ENCODE measurements at regions not wholly inside any gene's neighbourhood (a gene's known extent, or its start where the extent isn't known, plus 50 kb on each side); places are given as distances from the start of the nearest gene placed in this dataset.

DNA sequence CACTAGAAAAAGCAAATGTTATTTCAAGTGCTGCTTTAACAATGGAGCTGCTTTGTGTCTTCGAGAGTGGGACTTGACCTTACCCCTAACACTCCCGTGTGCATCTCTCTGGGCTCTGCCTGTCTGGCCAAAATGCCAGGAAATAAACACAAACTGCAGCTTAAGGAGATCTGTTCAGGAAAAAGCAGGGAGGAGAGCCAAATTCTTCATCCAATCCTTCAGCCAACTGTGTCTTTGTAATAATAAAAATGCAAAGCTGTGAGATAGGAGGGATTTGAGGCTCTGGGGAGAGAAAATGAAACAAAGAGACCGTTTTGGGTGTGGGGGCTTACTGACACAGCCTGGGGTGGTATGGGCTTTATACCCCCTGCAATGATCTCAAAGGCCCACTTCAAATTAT, 85.8 kb upstream of the WSCD2 start:
- H3K9ac ChIP-seq (ENCODE audit: low read length in 5 of 5): no peak overlapping the region
- peaks cover 0 to 5% (median 0%) of the 10 kb centered on the region in 5 donors for H3K27me3 ChIP-seq (ENCODE audit: control insufficient read depth in 5 of 5, insufficient read depth in 4 of 5, low read length in 5 of 5)
- H3K4me1 ChIP-seq (ENCODE audit: control insufficient read depth in 5 of 5, insufficient read depth in 5 of 5, low read length in 5 of 5): peaks cover 0 to 40% (median 21%) of the 10 kb centered on the region in 5 donors
- no peaks in the 10 kb centered on the region for H3K9me3 ChIP-seq (ENCODE audit: control insufficient read depth in 5 of 5, low read length in 5 of 5)
- H3K4me3 ChIP-seq (ENCODE audit: low read depth in 1 of 5, low read length in 5 of 5): no peak overlapping the region
- no peak overlapping the region for H3K27ac ChIP-seq (ENCODE audit: low read depth, low read length)
- no peaks in the 10 kb centered on the region for H3K36me3 ChIP-seq (ENCODE audit: control insufficient read depth in 5 of 5, insufficient read depth in 5 of 5, low read length in 5 of 5)

DNA sequence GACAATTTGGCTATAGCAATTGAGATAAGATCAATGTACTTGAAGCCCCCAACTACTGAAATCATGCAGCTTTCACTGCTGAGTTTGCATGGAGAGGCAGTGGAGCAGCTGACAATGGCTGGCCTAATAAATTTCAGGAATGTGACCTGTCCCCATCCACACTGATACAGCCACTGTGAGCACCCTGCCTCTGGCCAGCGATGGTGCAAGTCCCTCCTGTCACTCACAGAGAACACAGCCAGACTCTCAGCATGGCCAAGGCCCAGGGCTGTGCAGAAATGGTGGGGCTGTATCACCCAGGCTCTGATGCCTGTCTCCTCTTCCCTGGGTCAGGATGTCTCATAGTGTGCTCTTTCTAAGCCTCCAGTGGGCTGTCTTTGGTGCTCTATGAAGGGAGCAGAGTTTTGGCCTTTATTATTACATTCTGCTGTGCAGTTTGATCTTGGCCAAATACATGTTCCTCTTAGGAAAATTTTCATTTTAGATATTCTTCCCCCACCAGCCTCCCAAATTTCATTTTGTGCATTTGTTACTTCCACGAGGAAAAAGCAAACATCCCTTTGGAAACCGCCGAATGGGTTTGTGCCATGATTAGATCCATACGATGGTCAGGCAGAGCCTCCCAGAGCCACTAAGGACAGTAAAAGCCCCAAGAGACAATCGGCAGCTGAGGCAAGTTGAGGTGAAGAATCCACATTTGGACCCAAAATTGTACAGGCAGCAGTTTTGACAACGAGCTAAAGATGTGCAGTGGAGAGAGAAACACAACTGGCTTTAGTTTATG, 85.1 kb upstream of the WSCD2 start:
- Histone ChIP-seq H3K27ac (ENCODE audit: low read depth, low read length) (no peak overlapping the region), H3K4me3 (ENCODE audit: low read depth in 1 of 5, low read length in 5 of 5) (no peak overlapping the region), H3K9me3 (ENCODE audit: control insufficient read depth in 5 of 5, low read length in 5 of 5) (no peaks in the 10 kb centered on the region), H3K9ac (ENCODE audit: low read length in 5 of 5) (no peak overlapping the region), H3K27me3 (ENCODE audit: control insufficient read depth in 5 of 5, insufficient read depth in 4 of 5, low read length in 5 of 5) (peaks cover 0 to 5% (median 0%) of the 10 kb centered on the region in 5 donors), H3K36me3 (ENCODE audit: control insufficient read depth in 5 of 5, insufficient read depth in 5 of 5, low read length in 5 of 5) (no peaks in the 10 kb centered on the region), H3K4me1 (ENCODE audit: control insufficient read depth in 5 of 5, insufficient read depth in 5 of 5, low read length in 5 of 5) (peaks cover 0 to 40% (median 21%) of the 10 kb centered on the region in 5 donors)

DNA sequence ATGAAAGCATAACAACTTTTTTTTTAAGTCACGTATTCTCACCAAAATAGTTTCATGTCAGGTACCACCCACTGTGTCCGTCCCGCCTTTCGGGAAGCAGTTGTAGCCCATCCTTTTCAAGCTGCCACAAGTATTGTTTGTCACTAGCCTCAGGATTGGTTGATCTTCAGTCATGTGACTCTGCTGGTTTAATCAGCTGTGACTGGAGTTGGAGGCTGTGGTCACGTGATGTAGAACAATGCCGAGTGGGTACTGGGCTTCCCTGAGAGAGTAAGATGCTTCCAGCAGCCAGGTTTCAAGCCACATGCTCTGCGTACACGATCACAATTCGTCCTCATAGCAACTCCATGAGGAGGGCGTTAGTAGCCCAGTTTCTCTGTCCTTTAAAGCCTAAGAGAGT, 83.0 kb upstream of the WSCD2 start:
- peaks cover 0 to 39% (median 21%) of the 10 kb centered on the region in 5 donors for H3K4me1 ChIP-seq (ENCODE audit: control insufficient read depth in 5 of 5, insufficient read depth in 5 of 5, low read length in 5 of 5)
- no peak overlapping the region for H3K9ac ChIP-seq (ENCODE audit: low read length in 5 of 5)
- H3K27me3 ChIP-seq (ENCODE audit: control insufficient read depth in 5 of 5, insufficient read depth in 4 of 5, low read length in 5 of 5): peaks cover 0 to 5% (median 0%) of the 10 kb centered on the region in 5 donors
- H3K36me3 ChIP-seq (ENCODE audit: control insufficient read depth in 5 of 5, insufficient read depth in 5 of 5, low read length in 5 of 5): no peaks in the 10 kb centered on the region
- no peak overlapping the region for H3K27ac ChIP-seq (ENCODE audit: low read depth, low read length)
- no peaks in the 10 kb centered on the region for H3K9me3 ChIP-seq (ENCODE audit: control insufficient read depth in 5 of 5, low read length in 5 of 5)
- H3K4me3 ChIP-seq (ENCODE audit: low read depth in 1 of 5, low read length in 5 of 5): peak overlapping the region in 3 of 5 donors; percentile 43 to 53 (median 47)

DNA sequence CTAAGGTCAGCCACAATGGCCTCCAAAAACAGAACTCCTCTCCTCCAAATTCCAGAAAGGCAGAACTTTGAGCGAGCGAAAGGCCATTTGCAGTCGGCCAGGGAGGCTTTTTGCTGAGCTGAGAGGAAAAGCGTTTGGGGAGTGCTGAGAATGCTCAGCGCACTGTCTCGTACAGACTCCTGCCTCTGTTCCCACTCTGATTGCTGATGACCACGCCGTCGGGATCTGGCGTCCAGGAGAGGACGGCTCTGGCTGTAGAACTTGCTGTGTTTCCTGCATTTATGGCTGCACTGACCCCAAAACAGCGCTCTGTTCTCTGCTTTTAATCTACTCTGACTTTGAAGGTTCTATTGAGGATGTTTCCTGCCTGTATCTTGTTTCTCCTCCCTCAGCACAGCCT, 82.4 kb upstream of the WSCD2 start:
- H3K4me1 ChIP-seq (ENCODE audit: control insufficient read depth in 5 of 5, insufficient read depth in 5 of 5, low read length in 5 of 5): peaks cover 0 to 34% (median 21%) of the 10 kb centered on the region in 5 donors
- peak overlapping the region; percentile 38 for H3K27ac ChIP-seq (ENCODE audit: low read depth, low read length)
- H3K36me3 ChIP-seq (ENCODE audit: control insufficient read depth in 5 of 5, insufficient read depth in 5 of 5, low read length in 5 of 5): no peaks in the 10 kb centered on the region
- H3K9me3 ChIP-seq (ENCODE audit: control insufficient read depth in 5 of 5, low read length in 5 of 5): no peaks in the 10 kb centered on the region
- H3K9ac ChIP-seq (ENCODE audit: low read length in 5 of 5): peak overlapping the region in 1 of 5 donors; percentile 29
- peaks cover 0 to 5% (median 0%) of the 10 kb centered on the region in 5 donors for H3K27me3 ChIP-seq (ENCODE audit: control insufficient read depth in 5 of 5, insufficient read depth in 4 of 5, low read length in 5 of 5)
- H3K4me3 ChIP-seq (ENCODE audit: low read depth in 1 of 5, low read length in 5 of 5): peak overlapping the region in 4 of 5 donors; percentile 43 to 55 (median 50)

DNA sequence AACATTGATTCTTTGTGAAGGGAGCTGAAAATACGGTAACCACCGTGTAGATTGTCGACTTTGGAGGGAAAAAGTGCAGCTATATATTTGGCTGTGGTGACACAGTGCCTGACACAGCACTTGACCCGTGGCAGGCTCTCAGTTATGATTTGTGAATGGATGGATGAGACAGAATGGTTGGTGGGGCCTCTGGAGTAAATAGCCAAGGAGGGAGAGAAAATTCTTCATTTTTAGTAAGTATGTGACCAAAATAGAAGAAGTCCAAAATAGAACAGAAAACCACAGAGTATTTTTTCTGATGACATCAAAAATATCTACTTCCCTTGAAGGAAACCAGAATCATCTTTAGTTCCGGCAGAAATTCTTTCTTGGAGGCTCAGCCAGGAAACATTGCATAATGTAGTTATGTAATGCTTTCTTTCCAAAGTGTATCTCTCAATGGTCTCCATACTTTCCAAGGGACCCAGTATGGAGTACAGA, 82.0 kb upstream of the WSCD2 start:
- H3K4me3 ChIP-seq (ENCODE audit: low read depth in 1 of 5, low read length in 5 of 5): peak overlapping the region in 4 of 5 donors; percentile 43 to 55 (median 50)
- H3K27me3 ChIP-seq (ENCODE audit: control insufficient read depth in 5 of 5, insufficient read depth in 4 of 5, low read length in 5 of 5): peaks cover 0 to 5% (median 0%) of the 10 kb centered on the region in 5 donors
- H3K9ac ChIP-seq (ENCODE audit: low read length in 5 of 5): peak overlapping the region in 1 of 5 donors; percentile 29
- H3K4me1 ChIP-seq (ENCODE audit: control insufficient read depth in 5 of 5, insufficient read depth in 5 of 5, low read length in 5 of 5): peaks cover 0 to 30% (median 21%) of the 10 kb centered on the region in 5 donors
- no peaks in the 10 kb centered on the region for H3K9me3 ChIP-seq (ENCODE audit: control insufficient read depth in 5 of 5, low read length in 5 of 5)
- H3K27ac ChIP-seq (ENCODE audit: low read depth, low read length): peak overlapping the region; percentile 38
- H3K36me3 ChIP-seq (ENCODE audit: control insufficient read depth in 5 of 5, insufficient read depth in 5 of 5, low read length in 5 of 5): no peaks in the 10 kb centered on the region

DNA sequence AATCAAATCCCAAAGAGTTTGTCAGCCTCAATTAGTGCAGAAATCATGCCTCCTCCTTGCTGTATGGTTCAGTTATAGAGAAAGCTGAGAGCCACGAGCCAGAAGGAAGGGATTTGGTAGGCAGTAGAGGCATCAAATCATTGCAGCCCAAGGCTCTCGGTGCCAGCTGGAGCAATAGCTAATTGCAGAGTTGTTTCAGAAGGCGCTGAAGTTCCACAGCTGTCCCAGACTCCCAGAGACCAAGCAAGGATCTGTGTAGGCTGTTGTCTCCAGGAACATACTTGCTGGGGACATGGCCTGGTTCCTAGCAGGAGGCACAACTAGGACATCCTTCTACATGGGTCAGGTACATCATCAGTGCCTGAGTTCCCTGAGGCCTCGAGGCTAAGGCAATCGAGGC, 80.4 kb upstream of the WSCD2 start:
- Histone ChIP-seq H3K4me3 (ENCODE audit: low read depth in 1 of 5, low read length in 5 of 5) (no peak overlapping the region), H3K9ac (ENCODE audit: low read length in 5 of 5) (no peak overlapping the region), H3K27me3 (ENCODE audit: control insufficient read depth in 5 of 5, insufficient read depth in 4 of 5, low read length in 5 of 5) (peaks cover 0 to 5% (median 0%) of the 10 kb centered on the region in 5 donors), H3K36me3 (ENCODE audit: control insufficient read depth in 5 of 5, insufficient read depth in 5 of 5, low read length in 5 of 5) (no peaks in the 10 kb centered on the region), H3K27ac (ENCODE audit: low read depth, low read length) (no peak overlapping the region), H3K4me1 (ENCODE audit: control insufficient read depth in 5 of 5, insufficient read depth in 5 of 5, low read length in 5 of 5) (peaks cover 0 to 18% (median 13%) of the 10 kb centered on the region in 5 donors), H3K9me3 (ENCODE audit: control insufficient read depth in 5 of 5, low read length in 5 of 5) (no peaks in the 10 kb centered on the region)

DNA sequence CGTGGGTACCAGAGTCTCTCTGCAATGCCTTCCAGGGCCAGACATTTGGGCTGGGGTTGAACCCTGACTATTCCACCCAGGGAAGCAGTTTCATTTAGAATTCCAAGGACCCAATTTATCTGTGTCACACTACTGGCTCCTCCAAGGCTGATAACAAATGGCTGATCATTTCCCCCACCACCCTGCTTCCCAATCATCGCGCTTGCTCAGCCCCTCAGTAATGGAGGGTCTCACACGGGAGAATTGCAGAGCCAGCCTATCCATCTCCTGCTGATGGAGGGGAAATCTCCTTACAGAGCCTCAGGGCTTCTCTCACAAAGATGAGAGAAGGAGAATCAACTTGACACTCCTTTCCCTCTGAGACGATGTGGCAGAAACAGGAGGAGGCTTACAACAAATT, 78.4 kb upstream of the WSCD2 start:
- no peak overlapping the region for H3K9ac ChIP-seq (ENCODE audit: low read length in 5 of 5)
- H3K4me1 ChIP-seq (ENCODE audit: control insufficient read depth in 5 of 5, insufficient read depth in 5 of 5, low read length in 5 of 5): peaks cover 0 to 17% (median 10%) of the 10 kb centered on the region in 5 donors
- no peaks in the 10 kb centered on the region for H3K9me3 ChIP-seq (ENCODE audit: control insufficient read depth in 5 of 5, low read length in 5 of 5)
- H3K4me3 ChIP-seq (ENCODE audit: low read depth in 1 of 5, low read length in 5 of 5): no peak overlapping the region
- no peak overlapping the region for H3K27ac ChIP-seq (ENCODE audit: low read depth, low read length)
- H3K36me3 ChIP-seq (ENCODE audit: control insufficient read depth in 5 of 5, insufficient read depth in 5 of 5, low read length in 5 of 5): no peaks in the 10 kb centered on the region
- peaks cover 0 to 5% (median 0%) of the 10 kb centered on the region in 5 donors for H3K27me3 ChIP-seq (ENCODE audit: control insufficient read depth in 5 of 5, insufficient read depth in 4 of 5, low read length in 5 of 5)

DNA sequence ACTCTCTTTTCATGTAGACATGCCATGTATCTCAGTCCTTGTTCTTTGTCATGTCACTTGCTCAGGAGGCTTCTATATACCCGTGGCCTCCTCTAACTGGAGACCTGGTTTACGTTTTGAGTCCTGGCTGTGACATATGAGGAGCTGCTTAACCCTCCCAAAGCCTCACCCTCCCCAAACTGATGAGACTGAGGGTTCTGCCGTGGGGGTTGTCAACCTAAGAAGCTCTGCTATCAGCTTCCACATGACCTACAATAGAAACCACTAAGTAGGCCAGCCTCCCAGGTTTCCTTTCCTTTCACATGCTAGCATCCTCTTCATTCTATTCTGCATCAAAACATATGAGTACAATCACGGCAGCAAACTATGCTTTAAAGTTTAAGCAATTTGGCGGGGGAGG, 76.8 kb upstream of the WSCD2 start:
- H3K36me3 ChIP-seq (ENCODE audit: control insufficient read depth in 5 of 5, insufficient read depth in 5 of 5, low read length in 5 of 5): no peaks in the 10 kb centered on the region
- no peak overlapping the region for H3K27ac ChIP-seq (ENCODE audit: low read depth, low read length)
- no peak overlapping the region for H3K9ac ChIP-seq (ENCODE audit: low read length in 5 of 5)
- no peak overlapping the region for H3K4me3 ChIP-seq (ENCODE audit: low read depth in 1 of 5, low read length in 5 of 5)
- peaks cover 0 to 7% (median 0%) of the 10 kb centered on the region in 5 donors for H3K4me1 ChIP-seq (ENCODE audit: control insufficient read depth in 5 of 5, insufficient read depth in 5 of 5, low read length in 5 of 5)
- peaks cover 0 to 5% (median 3%) of the 10 kb centered on the region in 5 donors for H3K27me3 ChIP-seq (ENCODE audit: control insufficient read depth in 5 of 5, insufficient read depth in 4 of 5, low read length in 5 of 5)
- no peaks in the 10 kb centered on the region for H3K9me3 ChIP-seq (ENCODE audit: control insufficient read depth in 5 of 5, low read length in 5 of 5)

DNA sequence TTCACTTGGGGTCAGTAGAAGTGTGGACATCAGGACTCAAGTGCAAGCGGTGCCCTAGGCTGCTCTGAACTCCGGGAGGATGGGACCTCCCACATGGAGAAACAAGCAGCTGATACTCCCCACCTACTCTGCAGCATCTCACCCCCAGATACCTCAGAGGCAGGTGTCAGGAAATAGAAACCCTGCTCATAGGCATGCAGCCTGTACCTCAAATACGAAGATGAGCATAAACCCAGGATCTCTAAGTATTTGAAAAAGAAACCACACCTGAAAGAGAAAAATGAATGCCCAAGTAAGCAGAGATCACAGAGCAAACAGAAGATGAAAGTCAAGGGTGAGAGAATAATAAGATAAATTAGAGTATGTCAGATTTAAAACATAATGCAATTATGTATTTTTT, 75.6 kb upstream of the WSCD2 start:
- Histone ChIP-seq H3K27ac (ENCODE audit: low read depth, low read length) (no peak overlapping the region), H3K4me1 (ENCODE audit: control insufficient read depth in 5 of 5, insufficient read depth in 5 of 5, low read length in 5 of 5) (no peaks in the 10 kb centered on the region), H3K4me3 (ENCODE audit: low read depth in 1 of 5, low read length in 5 of 5) (no peak overlapping the region), H3K9ac (ENCODE audit: low read length in 5 of 5) (no peak overlapping the region), H3K27me3 (ENCODE audit: control insufficient read depth in 5 of 5, insufficient read depth in 4 of 5, low read length in 5 of 5) (peaks cover 0 to 8% (median 4%) of the 10 kb centered on the region in 5 donors), H3K36me3 (ENCODE audit: control insufficient read depth in 5 of 5, insufficient read depth in 5 of 5, low read length in 5 of 5) (no peaks in the 10 kb centered on the region), H3K9me3 (ENCODE audit: control insufficient read depth in 5 of 5, low read length in 5 of 5) (no peaks in the 10 kb centered on the region)

DNA sequence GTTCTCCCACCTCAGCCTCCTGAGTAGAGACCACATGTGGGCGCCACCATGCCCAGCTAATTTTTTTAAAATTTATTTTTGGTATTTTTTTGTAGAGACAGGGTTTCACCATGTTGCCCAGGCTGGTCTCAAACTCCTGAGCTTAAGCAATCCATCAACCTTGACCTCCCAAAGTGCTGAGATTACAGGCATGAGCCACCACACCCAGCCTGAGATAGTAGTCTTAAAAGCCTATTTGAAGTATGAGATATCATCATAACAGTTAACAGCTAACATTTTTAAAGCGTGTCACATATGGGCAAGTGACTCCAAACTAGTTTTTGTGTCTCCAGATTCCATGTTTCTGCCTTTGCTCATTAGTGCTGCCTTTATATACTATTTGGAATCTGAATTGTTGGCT, 74.6 kb upstream of the WSCD2 start:
- H3K36me3 ChIP-seq (ENCODE audit: control insufficient read depth in 5 of 5, insufficient read depth in 5 of 5, low read length in 5 of 5): no peaks in the 10 kb centered on the region
- no peak overlapping the region for H3K27ac ChIP-seq (ENCODE audit: low read depth, low read length)
- H3K27me3 ChIP-seq (ENCODE audit: control insufficient read depth in 5 of 5, insufficient read depth in 4 of 5, low read length in 5 of 5): peaks cover 0 to 8% (median 4%) of the 10 kb centered on the region in 5 donors
- H3K9me3 ChIP-seq (ENCODE audit: control insufficient read depth in 5 of 5, low read length in 5 of 5): no peaks in the 10 kb centered on the region
- H3K4me1 ChIP-seq (ENCODE audit: control insufficient read depth in 5 of 5, insufficient read depth in 5 of 5, low read length in 5 of 5): no peaks in the 10 kb centered on the region
- no peak overlapping the region for H3K9ac ChIP-seq (ENCODE audit: low read length in 5 of 5)
- no peak overlapping the region for H3K4me3 ChIP-seq (ENCODE audit: low read depth in 1 of 5, low read length in 5 of 5)

All from subcutaneous abdominal adipose tissue (tissue), 5 donors.